GM19023 (cell line): ENCODE measurements at regions not wholly inside any gene's neighbourhood (a gene's known extent, or its start where the extent isn't known, plus 50 kb on each side); places are given as distances from the start of the nearest gene placed in this dataset.

Experiments
- ATAC-seq: cut with Tn5 transposase; IDR thresholded peaks from one replicate; pipeline ENCODE4 v1.9.1; 2021; ENCODE audit warnings: mild to moderate bottlenecking, moderate library complexity; ENCODE audit not compliant: unreplicated experiment

GRCh38 chr4:119752936-119753335 is 124.3 kb upstream of the PDE5A start:
- no peak for ATAC-seq

- ATAC-seq: no peak
Measured at GRCh38 chr4:119750771-119751170, 122.2 kb upstream of the PDE5A start.

- ATAC-seq: no peak
Measured at GRCh38 chr4:119750048-119750447, 121.4 kb upstream of the PDE5A start.

GRCh38 chr4:119748853-119749252 is 120.2 kb upstream of the PDE5A start:
- ATAC-seq: no peak

GRCh38 chr4:119746951-119747350 is 118.3 kb upstream of the PDE5A start:
- no peak for ATAC-seq

- no peak for ATAC-seq
Measured at GRCh38 chr4:119745351-119745750, 116.7 kb upstream of the PDE5A start.

GRCh38 chr4:119744580-119744979 is 116.0 kb upstream of the PDE5A start:
- no peak for ATAC-seq

GRCh38 chr4:119743644-119744043 is 115.0 kb upstream of the PDE5A start:
- no peak for ATAC-seq

- ATAC-seq: no peak
Measured at GRCh38 chr4:119739796-119740195, 111.2 kb upstream of the PDE5A start.

GRCh38 chr4:119738901-119739300 is 110.3 kb upstream of the PDE5A start:
- ATAC-seq: no peak

GRCh38 chr4:119736559-119736958 is 108.0 kb upstream of the PDE5A start:
- ATAC-seq: no peak

- no peak for ATAC-seq
Measured at GRCh38 chr4:119735165-119735651, 106.6 kb upstream of the PDE5A start.

- no peak for ATAC-seq
Measured at GRCh38 chr4:119733431-119733830, 104.8 kb upstream of the PDE5A start.

- ATAC-seq: no peak
Measured at GRCh38 chr4:119731778-119732177, 103.2 kb upstream of the PDE5A start.

- ATAC-seq: no peak
Measured at GRCh38 chr4:119731146-119731742, 102.6 kb upstream of the PDE5A start.

- ATAC-seq: no peak
Measured at GRCh38 chr4:119730671-119730950, 102.0 kb upstream of the PDE5A start.

- ATAC-seq: no peak
Measured at GRCh38 chr4:119729835-119730670, 101.4 kb upstream of the PDE5A start.

- ATAC-seq: no peak
Measured at GRCh38 chr4:119728692-119729593, 100.3 kb upstream of the PDE5A start.

GRCh38 chr4:119728185-119728584 is 99.6 kb upstream of the PDE5A start:
- ATAC-seq: no peak

GRCh38 chr4:119726505-119726904 is 97.9 kb upstream of the PDE5A start:
- no peak for ATAC-seq

- no peak for ATAC-seq
Measured at GRCh38 chr4:119725688-119726330, 97.2 kb upstream of the PDE5A start.
